Hepatocyte (in vitro differentiated cells): ENCODE measurements at regions not wholly inside any gene's neighbourhood (a gene's known extent, or its start where the extent isn't known, plus 50 kb on each side); places are given as distances from the start of the nearest gene placed in this dataset.
A peak's percentile ranks its signal among the peaks of the same experiment; 100 is the strongest.

Experiments
- CTCF ChIP-seq: fragments of 200-600 bp; sonication (generic); IDR thresholded peaks from 2 replicates; pipeline ENCODE4 v1.5.1; 2016; ENCODE audit warnings: antibody characterized with exemption, mild to moderate bottlenecking; ENCODE audit not compliant: poor library complexity
- EZH2 ChIP-seq: fragments of 200-600 bp; sonication (generic); IDR thresholded peaks from 2 replicates; pipeline ENCODE4 v1.6.1; 2016; ENCODE audit warnings: antibody characterized with exemption, mild to moderate bottlenecking, borderline replicate concordance
- EZH2phosphoT487 ChIP-seq: fragments of 200-600 bp; sonication (generic); IDR thresholded peaks from one replicate; pipeline ENCODE4 v1.6.1; 2018; ENCODE audit warnings: antibody characterized with exemption, mild to moderate bottlenecking, low read depth, moderate library complexity; ENCODE audit not compliant: unreplicated experiment, severe bottlenecking

GRCh38 chr4:54976682-54977081 is 148.7 kb downstream of the KDR start:
- TF ChIP-seq CTCF (peak; percentile 16), EZH2phosphoT487 (no peak), EZH2 (no peak)
